ENCODE measurements at regions not wholly inside any gene's neighbourhood (a gene's known extent, or its start where the extent isn't known, plus 50 kb on each side); places are given as distances from the start of the nearest gene placed in this dataset.

- no peak for ATAC-seq
- in situ Hi-C loops (cut with MboI; ENCODE audit: low sequenced_read_pairs in 4 of 4), result no loop called here
- H3K36me3 ChIP-seq, result no peaks in the 10 kb centered on the region
- H3K4me3 ChIP-seq, result no peak overlapping the region
- TF ChIP-seq POLR2A (IDR thresholded peaks at IDR 0.05), result no peak
- TF ChIP-seq CTCF (IDR thresholded peaks at IDR 0.05 in 4 of 5, conservative IDR thresholded peaks at IDR 0.05 in 1 of 5), result no peak
- no peak overlapping the region for H3K27ac ChIP-seq
- intact Hi-C loops (cut with DNase I; ENCODE audit: low total_unique reads), result no loop called here
- H3K9me3 ChIP-seq, result no peaks in the 10 kb centered on the region
- no peaks in the 10 kb centered on the region for H3K27me3 ChIP-seq
- peaks cover 0 to 3% of the 10 kb centered on the region in 2 donors for H3K4me1 ChIP-seq
- no peak for DNase-seq
Measured at GRCh38 chr7:25307624-25308023, 79.3 kb upstream of the NPVF start.

- ATAC-seq (no peak), DNase-seq (no peak)
- H3K27me3 ChIP-seq, result no peaks in the 10 kb centered on the region
- no peaks in the 10 kb centered on the region for H3K9me3 ChIP-seq
- no peak overlapping the region for H3K4me3 ChIP-seq
- H3K36me3 ChIP-seq, result no peaks in the 10 kb centered on the region
- in situ Hi-C loops (cut with MboI; ENCODE audit: low sequenced_read_pairs in 4 of 4), result no loop called here
- TF ChIP-seq POLR2A (IDR thresholded peaks at IDR 0.05) (no peak), CTCF (IDR thresholded peaks at IDR 0.05 in 4 of 5, conservative IDR thresholded peaks at IDR 0.05 in 1 of 5) (no peak)
- intact Hi-C loops (cut with DNase I; ENCODE audit: low total_unique reads), result no loop called here
- no peaks in the 10 kb centered on the region for H3K4me1 ChIP-seq
- H3K27ac ChIP-seq, result no peak overlapping the region
Measured at GRCh38 chr7:25308246-25308645, 80.0 kb upstream of the NPVF start.

- no peak for DNase-seq
Measured at GRCh38 chr7:25308906-25309705, 80.8 kb upstream of the NPVF start.

DNA sequence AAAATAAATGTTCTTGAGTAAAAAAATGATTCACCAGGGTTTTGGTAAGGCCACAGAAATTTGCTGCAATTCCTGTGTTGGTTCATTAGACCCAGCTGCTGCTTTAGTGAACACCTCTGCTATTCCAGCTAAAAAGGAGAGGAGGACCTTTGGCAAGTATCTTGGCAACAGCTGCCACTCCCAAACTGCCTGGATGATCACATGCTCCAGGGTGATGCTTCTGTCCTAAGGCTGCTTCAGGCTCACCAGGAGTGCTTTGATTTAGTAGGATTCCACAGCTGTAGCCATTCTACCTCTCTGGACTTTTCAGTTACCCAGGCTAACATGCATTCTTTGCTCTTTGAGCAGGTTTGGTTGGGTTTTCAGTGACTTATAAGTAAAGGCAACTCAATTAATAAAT lies 82.6 kb upstream of the NPVF start:
- in situ Hi-C loops (cut with MboI; ENCODE audit: low sequenced_read_pairs in 4 of 4), result no loop called here
- Histone ChIP-seq H3K27ac (no peak overlapping the region), H3K4me1 (no peaks in the 10 kb centered on the region), H3K36me3 (no peaks in the 10 kb centered on the region), H3K9me3 (no peaks in the 10 kb centered on the region), H3K27me3 (no peaks in the 10 kb centered on the region), H3K4me3 (no peak overlapping the region)
- TF ChIP-seq CTCF (IDR thresholded peaks at IDR 0.05 in 4 of 5, conservative IDR thresholded peaks at IDR 0.05 in 1 of 5) (no peak), POLR2A (IDR thresholded peaks at IDR 0.05) (no peak)
- DNase-seq (no peak), ATAC-seq (no peak)
- intact Hi-C loops (cut with DNase I; ENCODE audit: low total_unique reads), result no loop called here

More at GRCh38 chr7:25308906-25309705, 80.8 kb upstream of the NPVF start:
- Histone ChIP-seq H3K27ac (no peak overlapping the region), H3K4me3 (no peak overlapping the region), H3K4me1 (no peaks in the 10 kb centered on the region), H3K27me3 (no peaks in the 10 kb centered on the region), H3K9me3 (no peaks in the 10 kb centered on the region), H3K36me3 (no peaks in the 10 kb centered on the region)
- no peak for ATAC-seq
- TF ChIP-seq POLR2A (IDR thresholded peaks at IDR 0.05) (no peak), CTCF (IDR thresholded peaks at IDR 0.05 in 4 of 5, conservative IDR thresholded peaks at IDR 0.05 in 1 of 5) (no peak)
- intact Hi-C loops (cut with DNase I; ENCODE audit: low total_unique reads) (no loop called here), in situ Hi-C loops (cut with MboI; ENCODE audit: low sequenced_read_pairs in 4 of 4) (no loop called here)

GRCh38 chr7:25311346-25311745 lies 83.1 kb upstream of the NPVF start:
- intact Hi-C loops (cut with DNase I; ENCODE audit: low total_unique reads) (no loop called here), in situ Hi-C loops (cut with MboI; ENCODE audit: low sequenced_read_pairs in 4 of 4) (no loop called here)
- DNase-seq, result no peak
- H3K36me3 ChIP-seq, result no peaks in the 10 kb centered on the region
- no peaks in the 10 kb centered on the region for H3K9me3 ChIP-seq
- H3K4me3 ChIP-seq, result no peak overlapping the region
- no peak overlapping the region for H3K27ac ChIP-seq
- no peaks in the 10 kb centered on the region for H3K27me3 ChIP-seq
- no peak for ATAC-seq
- H3K4me1 ChIP-seq, result no peaks in the 10 kb centered on the region
- TF ChIP-seq CTCF (IDR thresholded peaks at IDR 0.05 in 4 of 5, conservative IDR thresholded peaks at IDR 0.05 in 1 of 5) (no peak), POLR2A (IDR thresholded peaks at IDR 0.05) (no peak)

All from gastrocnemius medialis (tissue), 4 donors.